Type B pancreatic cell (in vitro differentiated cells): ENCODE measurements at regions not wholly inside any gene's neighbourhood (a gene's known extent, or its start where the extent isn't known, plus 50 kb on each side); places are given as distances from the start of the nearest gene placed in this dataset.

Experiments
- DNase-seq: peaks from one replicate; pipeline ENCODE4 v3.0.0; 2021; ENCODE audit warnings: mixed read lengths; ENCODE audit not compliant: unreplicated experiment; ENCODE audit errors: extremely low spot score
- H3K27ac Mint-ChIP-seq: 2 replicates; pipeline ENCODE4 v1.8.0; 2021; ENCODE audit warnings: mild to moderate bottlenecking, mixed read lengths
- H3K27me3 Mint-ChIP-seq: 2 replicates; pipeline ENCODE4 v1.8.0; 2021; ENCODE audit warnings: mixed read lengths
- H3K36me3 Mint-ChIP-seq: 2 replicates; pipeline ENCODE4 v1.8.0; 2021; ENCODE audit warnings: mixed read lengths
- H3K4me1 Mint-ChIP-seq: one replicate; pipeline ENCODE4 v1.8.0; 2021; ENCODE audit warnings: mixed read lengths; ENCODE audit not compliant: unreplicated experiment
- H3K4me3 Mint-ChIP-seq: 2 replicates; pipeline ENCODE4 v1.8.0; 2021; ENCODE audit warnings: mild to moderate bottlenecking, mixed read lengths
- H3K9me3 Mint-ChIP-seq: 2 replicates; pipeline ENCODE4 v1.8.0; 2021; ENCODE audit warnings: mixed read lengths
- TF ChIP-seq, protein P1 (sequence below): fragments of 200-600 bp; sonication (generic); conservative IDR thresholded peaks from 2 replicates; pipeline ENCODE4 v1.5.0; 2021; ENCODE audit warnings: antibody characterized with exemption, mild to moderate bottlenecking

DNA sequence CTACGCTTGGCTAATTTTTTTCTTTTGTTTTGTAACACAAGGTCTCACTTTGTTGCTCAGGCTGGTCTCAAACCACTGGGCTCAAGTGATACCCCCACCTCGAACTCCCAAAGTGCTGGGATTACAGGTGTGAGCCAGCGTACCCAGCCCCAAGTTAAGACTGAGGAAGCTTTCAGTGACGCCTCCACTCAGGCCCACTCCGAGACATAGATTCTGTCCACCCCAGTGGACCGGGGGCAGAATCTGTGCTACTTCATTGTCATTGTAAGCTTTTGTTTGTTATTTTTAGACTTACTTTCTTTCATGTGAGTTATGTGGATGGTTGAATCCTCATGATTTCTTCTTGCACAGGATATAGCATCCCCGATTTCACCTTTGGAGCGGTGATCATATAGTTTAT lies 156.9 kb upstream of the TSHZ3 start:
- Mint-ChIP-seq H3K27me3 (peaks cover 21% of the 10 kb centered on the region), H3K27ac (no peak overlapping the region), H3K9me3 (no peaks in the 10 kb centered on the region), H3K36me3 (no peaks in the 10 kb centered on the region), H3K4me3 (no peak overlapping the region), H3K4me1 (no peaks in the 10 kb centered on the region)
- TF ChIP-seq, protein P1, sequence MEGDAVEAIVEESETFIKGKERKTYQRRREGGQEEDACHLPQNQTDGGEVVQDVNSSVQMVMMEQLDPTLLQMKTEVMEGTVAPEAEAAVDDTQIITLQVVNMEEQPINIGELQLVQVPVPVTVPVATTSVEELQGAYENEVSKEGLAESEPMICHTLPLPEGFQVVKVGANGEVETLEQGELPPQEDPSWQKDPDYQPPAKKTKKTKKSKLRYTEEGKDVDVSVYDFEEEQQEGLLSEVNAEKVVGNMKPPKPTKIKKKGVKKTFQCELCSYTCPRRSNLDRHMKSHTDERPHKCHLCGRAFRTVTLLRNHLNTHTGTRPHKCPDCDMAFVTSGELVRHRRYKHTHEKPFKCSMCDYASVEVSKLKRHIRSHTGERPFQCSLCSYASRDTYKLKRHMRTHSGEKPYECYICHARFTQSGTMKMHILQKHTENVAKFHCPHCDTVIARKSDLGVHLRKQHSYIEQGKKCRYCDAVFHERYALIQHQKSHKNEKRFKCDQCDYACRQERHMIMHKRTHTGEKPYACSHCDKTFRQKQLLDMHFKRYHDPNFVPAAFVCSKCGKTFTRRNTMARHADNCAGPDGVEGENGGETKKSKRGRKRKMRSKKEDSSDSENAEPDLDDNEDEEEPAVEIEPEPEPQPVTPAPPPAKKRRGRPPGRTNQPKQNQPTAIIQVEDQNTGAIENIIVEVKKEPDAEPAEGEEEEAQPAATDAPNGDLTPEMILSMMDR, result no peak
- peak; percentile 22 for DNase-seq

DNA sequence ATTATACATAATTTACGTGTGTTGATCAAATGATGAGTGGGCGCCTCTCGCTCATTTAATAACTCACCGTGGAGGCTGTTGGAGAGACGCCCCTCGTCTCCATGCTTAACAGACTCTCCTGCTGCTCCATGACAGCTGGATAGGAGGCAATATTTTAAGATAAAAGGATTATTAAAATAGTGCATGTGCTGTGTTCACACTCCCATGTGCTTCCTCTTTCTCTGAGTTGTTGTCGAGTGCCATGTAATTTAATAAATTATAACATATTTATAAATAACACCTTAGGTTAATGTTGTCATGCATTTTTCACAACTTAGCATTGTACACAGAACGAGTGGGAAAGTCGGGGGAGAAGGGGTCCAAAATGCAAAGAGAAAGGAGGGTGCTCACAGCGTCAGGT lies 161.4 kb upstream of the TSHZ3 start:
- no peak for DNase-seq
- H3K4me1 Mint-ChIP-seq, result no peaks in the 10 kb centered on the region
- no peak overlapping the region for H3K27ac Mint-ChIP-seq
- TF ChIP-seq, protein P1, result no peak
- H3K4me3 Mint-ChIP-seq, result no peak overlapping the region
- H3K27me3 Mint-ChIP-seq, result peaks cover 14% of the 10 kb centered on the region
- H3K36me3 Mint-ChIP-seq, result no peaks in the 10 kb centered on the region
- no peaks in the 10 kb centered on the region for H3K9me3 Mint-ChIP-seq

DNA sequence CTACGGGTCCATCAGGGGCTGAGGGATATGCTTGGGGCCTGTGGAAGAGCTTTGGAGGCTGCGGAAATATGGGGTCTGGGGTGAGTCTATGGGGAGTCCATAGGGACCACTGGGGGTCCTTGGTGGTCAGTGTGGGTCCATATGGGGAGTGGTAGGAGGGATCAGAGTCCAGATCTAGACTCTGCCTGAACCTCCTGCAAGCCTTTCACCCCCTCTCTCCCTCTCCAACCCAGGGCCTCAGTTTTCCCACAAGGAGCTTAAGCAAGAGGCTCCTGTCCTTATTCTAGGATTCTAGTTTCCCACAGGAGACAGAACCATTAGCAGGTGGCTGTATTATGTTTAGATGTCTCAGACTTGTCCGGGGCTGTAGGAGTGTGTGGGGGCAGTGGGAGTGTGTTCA lies 161.9 kb upstream of the TSHZ3 start:
- Mint-ChIP-seq H3K9me3 (no peaks in the 10 kb centered on the region), H3K27me3 (peaks cover 15% of the 10 kb centered on the region), H3K4me3 (no peak overlapping the region), H3K36me3 (no peaks in the 10 kb centered on the region), H3K27ac (no peak overlapping the region), H3K4me1 (no peaks in the 10 kb centered on the region)
- TF ChIP-seq, protein P1, result no peak
- DNase-seq, result peak; percentile 49

DNA sequence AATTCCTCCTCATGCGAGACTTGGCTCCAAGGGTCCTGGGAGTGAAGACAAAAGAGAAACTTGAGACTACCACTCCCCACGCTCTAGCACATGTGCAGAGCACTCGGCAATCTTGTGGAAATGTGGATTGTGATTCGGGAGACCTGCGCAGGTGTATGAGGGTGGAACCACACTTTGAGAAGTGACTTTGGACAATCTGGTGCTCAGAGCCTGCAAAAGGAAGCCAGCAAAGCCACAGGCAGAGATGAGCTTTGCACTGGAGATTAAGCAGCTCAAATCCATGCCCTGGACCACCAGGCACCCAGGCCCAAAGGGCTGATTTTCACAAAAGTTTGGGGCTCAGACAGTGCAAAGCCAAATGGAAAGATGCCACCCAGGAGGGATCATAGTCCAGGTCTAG lies 162.5 kb upstream of the TSHZ3 start:
- Mint-ChIP-seq H3K27ac (no peak overlapping the region), H3K4me3 (no peak overlapping the region), H3K36me3 (no peaks in the 10 kb centered on the region), H3K4me1 (no peaks in the 10 kb centered on the region), H3K27me3 (peaks cover 15% of the 10 kb centered on the region), H3K9me3 (no peaks in the 10 kb centered on the region)
- peak; percentile 36 for DNase-seq
- TF ChIP-seq, protein P1, result no peak

DNA sequence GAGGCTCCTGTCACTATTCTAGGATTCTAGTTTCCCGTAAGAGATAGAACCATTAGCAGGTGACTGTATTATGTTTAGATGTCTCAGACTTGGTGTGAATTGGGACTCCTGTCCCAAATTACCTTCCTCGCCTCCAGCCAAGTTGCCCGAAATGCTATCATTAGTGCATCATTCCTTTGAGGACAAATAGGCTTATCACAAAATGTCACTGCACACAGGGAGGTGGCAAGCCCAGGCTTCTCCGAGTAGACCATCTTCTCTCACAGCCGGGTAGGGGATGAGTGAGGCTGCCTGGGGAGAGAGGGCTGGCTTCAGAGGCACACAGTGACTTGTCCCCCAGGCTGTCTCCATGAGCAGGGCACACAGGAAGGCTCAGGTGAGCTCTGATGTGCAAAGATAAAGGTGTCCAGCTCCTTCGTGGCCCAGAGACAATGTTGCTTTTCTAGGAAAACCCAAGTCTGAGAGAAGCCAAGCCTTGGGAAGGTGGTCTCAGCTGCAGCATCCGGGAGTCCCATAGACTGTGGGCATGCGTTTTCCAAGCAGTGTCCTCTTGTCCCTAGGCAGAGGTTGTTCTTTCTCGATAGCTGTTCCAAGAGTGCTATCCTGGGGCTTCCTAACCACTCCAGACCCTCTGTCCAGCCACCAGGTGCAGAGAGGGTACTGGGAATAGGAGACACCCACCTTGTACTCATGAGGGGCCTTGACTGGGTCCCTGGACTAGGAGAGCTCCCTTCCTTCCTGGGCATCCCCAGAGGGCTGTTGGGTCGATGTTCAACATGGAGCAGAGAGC lies 163.1 kb upstream of the TSHZ3 start:
- no peak overlapping the region for H3K4me3 Mint-ChIP-seq
- DNase-seq, result peak; percentile 36
- H3K4me1 Mint-ChIP-seq, result no peaks in the 10 kb centered on the region
- no peak overlapping the region for H3K27ac Mint-ChIP-seq
- no peaks in the 10 kb centered on the region for H3K36me3 Mint-ChIP-seq
- H3K9me3 Mint-ChIP-seq, result no peaks in the 10 kb centered on the region
- H3K27me3 Mint-ChIP-seq, result peaks cover 20% of the 10 kb centered on the region
- TF ChIP-seq, protein P1, result no peak
